ENCODE measurements at regions not wholly inside any gene's neighbourhood (a gene's known extent, or its start where the extent isn't known, plus 50 kb on each side); places are given as distances from the start of the nearest gene placed in this dataset.
A peak's percentile ranks its signal among the peaks of the same experiment; 100 is the strongest.

DNA sequence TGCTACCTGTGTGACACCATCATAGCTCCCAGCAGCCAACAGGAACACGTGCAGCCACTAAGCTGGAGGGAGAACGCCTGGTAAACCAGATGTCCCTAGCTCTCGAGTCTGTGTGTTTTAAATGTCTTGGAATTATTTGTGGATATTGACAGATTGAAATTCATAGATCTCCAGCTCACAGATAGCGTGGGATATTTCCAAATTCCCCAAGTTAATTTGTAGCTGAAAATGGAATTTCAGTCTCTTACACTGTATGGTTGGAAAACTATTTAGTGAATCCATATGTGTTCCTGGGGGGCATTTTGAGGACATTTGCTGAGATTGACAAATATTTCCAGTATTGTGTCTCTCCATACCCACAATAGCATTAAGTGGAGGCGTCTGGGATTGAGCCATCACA is 618.6 kb upstream of the TMEM132C start:
- no peak for DNase-seq

DNA sequence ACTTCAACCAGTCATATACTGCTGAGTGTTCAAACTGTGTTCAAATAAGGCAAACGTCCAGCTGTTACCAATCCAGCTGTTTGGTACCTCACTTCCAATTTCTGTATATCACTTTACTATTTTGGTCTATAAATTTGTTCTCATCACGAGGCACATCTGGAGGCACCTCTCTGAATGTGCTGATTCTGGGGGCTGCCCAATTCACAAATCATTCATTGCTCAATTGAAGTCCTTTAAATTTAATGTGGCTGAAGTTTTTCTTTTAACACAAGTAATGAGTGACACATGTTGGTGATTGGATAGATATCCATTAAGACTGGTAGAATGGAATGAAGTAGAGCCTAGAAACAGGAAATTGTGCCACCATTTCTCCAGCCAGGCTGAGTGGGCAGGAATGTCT is 617.0 kb upstream of the TMEM132C start:
- no peak for DNase-seq

GRCh38 chr12:127650626-127651025 is 616.3 kb upstream of the TMEM132C start:
- DNase-seq: no peak

DNA sequence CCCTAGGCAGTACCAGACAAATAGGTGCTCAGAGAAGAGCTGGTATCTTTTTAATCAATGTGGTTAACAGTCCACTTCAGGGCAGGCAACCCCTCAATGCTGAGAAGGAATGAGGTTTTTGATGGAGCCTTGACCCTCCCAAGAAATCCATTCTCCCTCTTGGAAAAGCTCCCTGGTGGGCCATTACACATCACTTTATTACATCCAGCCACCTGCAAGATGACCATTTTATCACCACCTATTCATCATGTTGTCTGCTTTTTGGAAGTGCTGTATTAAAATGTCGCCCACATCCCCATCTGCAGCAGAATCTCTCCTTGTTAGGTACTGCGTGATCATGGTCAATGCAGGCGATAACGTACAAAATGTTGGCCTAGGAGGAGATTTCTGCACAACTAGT is 614.7 kb upstream of the TMEM132C start:
- DNase-seq: no peak

DNA sequence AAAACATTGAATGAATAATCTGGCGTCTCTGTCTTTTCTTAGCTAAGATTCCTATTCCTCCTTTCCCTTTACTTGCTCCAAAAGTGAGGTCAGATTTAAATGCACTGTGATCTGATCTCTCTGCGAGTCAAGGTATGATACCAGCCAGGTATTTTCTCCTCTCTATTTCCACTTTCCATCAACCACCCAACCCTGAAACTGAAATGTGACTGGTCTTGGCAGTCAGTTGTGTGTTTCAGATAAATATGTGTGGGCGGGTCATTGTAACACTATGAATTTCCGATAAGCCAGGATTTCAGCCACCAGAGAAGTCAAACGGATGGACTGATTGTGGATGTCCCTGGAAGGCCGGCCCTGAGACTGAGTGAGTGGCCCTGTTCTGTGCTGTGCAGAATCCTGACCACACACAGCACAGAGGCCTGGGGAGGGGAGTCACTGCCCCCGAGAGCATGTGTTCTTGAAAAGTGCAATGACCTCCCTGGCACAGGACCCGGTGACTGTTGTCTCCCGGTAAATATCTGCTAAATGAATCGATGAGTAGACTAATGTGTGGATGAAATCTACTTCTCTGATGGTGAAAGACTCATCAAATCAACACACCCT is 612.5 kb upstream of the TMEM132C start:
- no peak for DNase-seq

DNA sequence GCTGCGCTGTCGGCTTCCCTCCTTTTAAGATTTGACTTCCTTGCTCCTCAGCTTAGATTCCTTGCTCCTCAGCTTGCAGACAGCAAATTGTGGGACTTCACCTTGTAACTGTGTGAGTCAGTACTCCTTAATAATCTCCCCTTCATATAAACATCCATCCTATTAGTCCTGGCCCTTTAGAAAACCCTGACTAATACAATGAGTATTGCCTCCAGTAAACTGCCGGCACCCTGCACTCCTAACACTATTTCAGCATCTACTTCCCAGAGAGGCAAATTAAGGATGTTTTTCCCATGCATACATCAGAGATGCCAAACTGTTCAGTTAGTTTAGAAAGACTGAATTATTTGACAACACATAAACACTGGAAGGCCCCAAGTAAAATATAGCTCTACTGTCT is 611.3 kb upstream of the TMEM132C start:
- DNase-seq: no peak

DNA sequence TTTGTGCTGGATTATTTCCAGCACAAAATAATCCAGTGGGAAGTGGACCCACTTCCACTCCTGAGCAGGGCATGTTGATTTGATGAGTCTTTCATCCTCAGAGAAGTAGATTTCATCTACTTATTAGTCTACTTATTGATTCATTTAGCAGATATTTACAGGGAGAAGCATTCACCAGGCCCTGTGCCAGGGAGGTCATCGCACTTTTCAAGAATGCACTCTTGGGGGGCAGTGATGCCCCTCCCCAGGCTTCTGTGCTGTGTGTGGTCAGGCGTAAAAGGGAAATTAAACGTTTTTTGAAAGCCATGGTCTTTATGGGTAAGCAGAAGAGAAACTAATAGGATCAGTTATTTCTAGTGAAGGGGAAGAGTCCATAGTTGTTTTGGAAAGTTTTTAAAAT is 610.7 kb upstream of the TMEM132C start:
- no peak for DNase-seq

GRCh38 chr12:127657036-127657435 is 609.9 kb upstream of the TMEM132C start:
- no peak for DNase-seq

- no peak for DNase-seq
Observed at GRCh38 chr12:127660961-127661360, 606.0 kb upstream of the TMEM132C start.

GRCh38 chr12:127663716-127664115 is 603.3 kb upstream of the TMEM132C start:
- no peak for DNase-seq

GRCh38 chr12:127664901-127665300 is 602.1 kb upstream of the TMEM132C start:
- DNase-seq: no peak

- no peak for DNase-seq
Observed at GRCh38 chr12:127667131-127667685, 599.8 kb upstream of the TMEM132C start.

DNA sequence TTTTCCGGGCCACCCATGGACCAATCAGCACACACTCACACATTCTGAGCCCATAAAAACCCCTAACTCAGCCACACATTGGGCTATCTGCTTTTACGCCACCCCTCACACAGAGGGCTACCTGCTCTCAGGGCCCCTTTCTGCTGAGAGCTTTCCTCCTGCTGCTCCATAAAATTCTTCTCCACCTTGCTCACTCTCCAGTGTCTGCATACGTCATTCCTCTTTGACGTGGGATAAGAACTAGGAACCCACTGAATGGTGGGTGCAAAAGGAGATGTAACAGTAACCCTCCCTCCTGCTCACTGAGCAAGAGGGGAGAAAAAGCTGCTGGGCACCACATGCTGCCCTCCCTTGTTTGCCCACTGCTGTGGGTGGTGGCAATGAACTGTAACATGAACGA is 596.7 kb upstream of the TMEM132C start:
- DNase-seq: no peak

GRCh38 chr12:127670796-127671195 is 596.2 kb upstream of the TMEM132C start:
- DNase-seq: no peak

- no peak for DNase-seq
Observed at GRCh38 chr12:127675936-127676335, 591.0 kb upstream of the TMEM132C start.

GRCh38 chr12:127677537-127678131 is 589.3 kb upstream of the TMEM132C start:
- DNase-seq: peak; percentile 50 to 62

DNA sequence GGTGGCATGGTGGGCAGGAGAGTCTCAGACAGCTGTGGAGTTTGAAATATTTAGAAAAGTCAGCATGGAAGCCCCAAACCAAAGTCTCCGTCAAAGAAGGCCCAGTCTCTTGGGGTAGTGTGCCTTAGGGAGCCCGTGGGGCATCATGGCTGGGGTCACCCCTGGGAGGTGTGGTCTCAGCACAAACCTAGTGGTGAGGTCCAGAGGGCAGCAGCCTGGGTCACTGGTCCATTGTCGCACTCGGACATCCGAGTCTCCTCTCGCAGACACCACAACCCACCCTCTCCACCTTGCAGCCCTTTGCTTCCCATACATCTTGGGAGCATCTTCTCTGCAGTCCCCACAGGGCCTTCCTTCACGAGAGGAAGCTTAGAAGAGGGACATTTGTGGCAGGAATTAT is 588.0 kb upstream of the TMEM132C start:
- DNase-seq: no peak

GRCh38 chr12:127680516-127680915 is 586.5 kb upstream of the TMEM132C start:
- no peak for DNase-seq

DNA sequence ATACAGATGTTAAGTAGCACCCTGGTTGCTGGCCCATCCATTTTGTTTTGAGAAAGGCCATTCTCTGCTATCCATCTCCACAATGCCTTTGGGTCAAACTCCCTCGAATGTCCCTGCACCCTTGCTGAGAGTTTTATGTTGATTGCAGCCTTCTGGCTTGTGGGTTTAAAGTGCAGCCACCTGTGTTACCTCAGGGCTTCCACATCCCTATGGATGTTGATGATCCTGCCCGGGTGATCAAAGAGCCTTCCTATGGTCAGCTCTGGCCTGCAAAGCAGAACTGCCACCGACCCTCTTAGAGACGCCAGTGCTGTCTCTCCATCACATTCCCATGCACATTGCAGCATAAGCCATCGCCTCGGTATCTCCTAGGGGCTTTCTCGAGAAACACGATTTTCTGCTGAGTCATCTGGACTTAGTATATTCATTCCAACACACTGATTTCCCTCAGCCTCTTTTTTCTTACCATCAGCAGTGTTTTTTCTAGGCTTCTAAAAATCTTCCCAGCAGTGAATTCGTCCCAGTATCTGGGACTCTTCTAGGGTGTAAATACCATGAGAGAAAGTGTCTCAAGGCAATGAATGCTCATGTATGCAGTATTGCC is 585.7 kb upstream of the TMEM132C start:
- no peak for DNase-seq

DNA sequence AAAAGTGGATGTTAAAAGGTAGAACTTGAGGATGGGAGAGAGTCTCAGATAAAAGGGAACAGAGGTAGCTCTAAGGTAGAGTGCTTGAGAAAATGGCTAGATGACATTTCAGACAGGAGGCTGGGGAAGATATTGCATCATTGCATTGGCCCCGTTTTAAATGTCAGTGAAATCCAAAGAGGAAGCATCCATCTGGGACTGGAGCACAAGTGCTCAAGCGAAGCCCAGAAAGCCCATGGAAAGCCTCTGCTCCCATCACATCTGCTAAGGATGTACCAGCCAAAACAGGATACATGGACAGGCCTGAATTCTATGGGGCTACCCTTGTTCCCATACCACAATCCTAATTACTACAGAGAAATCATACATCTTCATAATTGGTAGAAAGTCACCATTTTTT is 581.5 kb upstream of the TMEM132C start:
- DNase-seq: no peak

DNA sequence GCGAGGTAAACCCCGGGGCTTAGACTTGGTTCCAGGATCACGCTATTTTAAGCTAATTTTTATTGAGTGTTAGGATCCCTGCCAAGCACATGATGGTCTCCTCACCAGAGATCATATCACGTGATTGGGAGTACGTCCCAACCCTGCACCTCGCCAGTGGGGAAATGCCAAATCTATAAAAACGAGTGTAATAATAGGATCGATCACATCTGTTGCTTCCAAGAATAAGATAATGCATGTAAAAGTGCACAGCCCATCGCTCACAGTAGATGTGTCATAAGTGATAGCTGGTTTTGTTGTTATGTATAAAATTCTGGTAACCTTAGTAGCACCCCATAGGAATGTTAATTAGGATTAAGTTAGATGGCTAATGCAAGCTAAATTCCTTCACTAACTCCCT is 581.0 kb upstream of the TMEM132C start:
- DNase-seq: no peak

- no peak for DNase-seq
Observed at GRCh38 chr12:127687181-127687580, 579.8 kb upstream of the TMEM132C start.

GRCh38 chr12:127688906-127689428 is 578.0 kb upstream of the TMEM132C start:
- DNase-seq: no peak

- no peak for DNase-seq
Observed at GRCh38 chr12:127690161-127690560, 576.8 kb upstream of the TMEM132C start.

Measured in stimulated activated CD4-positive, alpha-beta T cell treated with anti-CD3 and anti-CD28 coated beads, Interleukin-2, amount 100 ng/mL, for 24 hours (primary cell).